ENCODE measurements at regions not wholly inside any gene's neighbourhood (a gene's known extent, or its start where the extent isn't known, plus 50 kb on each side); places are given as distances from the start of the nearest gene placed in this dataset.

DNA sequence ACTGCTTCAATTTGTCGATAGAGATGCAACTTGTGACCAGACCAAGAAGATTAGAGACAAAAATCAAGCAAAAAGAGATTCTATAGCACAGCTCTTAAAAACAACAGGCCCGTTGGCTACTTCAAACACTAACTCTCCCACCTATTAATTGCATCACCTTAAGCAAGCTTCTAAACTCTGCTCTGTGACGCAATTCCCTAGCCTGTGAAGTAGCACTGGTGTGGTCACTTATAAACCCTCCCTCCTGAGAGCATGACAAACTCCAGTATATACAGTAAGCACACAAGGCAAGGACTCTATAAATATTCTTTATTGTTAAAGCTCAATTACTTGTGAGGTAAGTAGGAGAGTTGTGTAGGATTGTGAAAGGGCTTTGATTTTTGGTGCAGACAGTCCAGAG lies 72.3 kb downstream of the CMPK2 start:
- Mint-ChIP-seq H3K4me1 (no peaks in the 10 kb centered on the region), H3K9me3 (no peaks in the 10 kb centered on the region), H3K4me3 (no peak overlapping the region), H3K27me3 (no peaks in the 10 kb centered on the region), H3K36me3 (no peaks in the 10 kb centered on the region), H3K27ac (no peak overlapping the region)

- Mint-ChIP-seq H3K27me3 (no peaks in the 10 kb centered on the region), H3K27ac (no peak overlapping the region), H3K36me3 (no peaks in the 10 kb centered on the region), H3K4me1 (no peaks in the 10 kb centered on the region), H3K9me3 (no peaks in the 10 kb centered on the region), H3K4me3 (no peak overlapping the region)
These were observed 71.8 kb downstream of the CMPK2 start for GRCh38 chr2:6793913-6794312.

GRCh38 chr2:6794448-6794847 lies 71.3 kb downstream of the CMPK2 start:
- H3K27ac Mint-ChIP-seq: no peak overlapping the region
- no peaks in the 10 kb centered on the region for H3K9me3 Mint-ChIP-seq
- no peaks in the 10 kb centered on the region for H3K27me3 Mint-ChIP-seq
- no peaks in the 10 kb centered on the region for H3K4me1 Mint-ChIP-seq
- H3K36me3 Mint-ChIP-seq: no peaks in the 10 kb centered on the region
- H3K4me3 Mint-ChIP-seq: no peak overlapping the region
